Mesendoderm (in vitro differentiated cells): ENCODE measurements at regions not wholly inside any gene's neighbourhood (a gene's known extent, or its start where the extent isn't known, plus 50 kb on each side); places are given as distances from the start of the nearest gene placed in this dataset.

Source experiments
- DNase-seq: peaks from one replicate; pipeline ENCODE4 v3.0.0; 2013
- H2AK5ac ChIP-seq: 2 replicates; pipeline ENCODE4 v1.6.1; 2013; ENCODE audit warnings: low read length, inconsistent platforms
- H2BK120ac ChIP-seq: 2 replicates; pipeline ENCODE4 v1.6.1; 2013; ENCODE audit warnings: low read depth, mild to moderate bottlenecking, low read length, moderate library complexity, mixed read lengths
- H2BK15ac ChIP-seq: replicated peaks from 2 replicates; pipeline ENCODE4 v1.6.1; 2013; ENCODE audit warnings: low read depth, mild to moderate bottlenecking, moderate library complexity
- H2BK5ac ChIP-seq: 2 replicates; pipeline ENCODE4 v1.6.1; 2013; ENCODE audit warnings: low read length, inconsistent platforms
- H3K18ac ChIP-seq: 2 replicates; pipeline ENCODE4 v1.6.1; 2013; ENCODE audit warnings: mild to moderate bottlenecking, low read length, mixed read lengths
- H3K23ac ChIP-seq: one replicate; pipeline ENCODE4 v1.6.1; 2013; ENCODE audit warnings: low read length
- H3K27ac ChIP-seq: 2 replicates; pipeline ENCODE4 v1.5.1; 2013; ENCODE audit warnings: low read depth, mild to moderate bottlenecking, inconsistent platforms, low read length, moderate library complexity
- H3K27me3 ChIP-seq: 2 replicates; pipeline ENCODE4 v1.6.1; 2013; ENCODE audit warnings: low read length, control low read depth, mild to moderate bottlenecking, inconsistent platforms; ENCODE audit not compliant: insufficient read depth, poor library complexity
- H3K36me3 ChIP-seq: 2 replicates; pipeline ENCODE4 v1.6.1; 2013; ENCODE audit warnings: low read length, inconsistent platforms; ENCODE audit not compliant: control insufficient read depth, insufficient read depth
- H3K4ac ChIP-seq: one replicate; pipeline ENCODE4 v1.6.1; 2013; ENCODE audit warnings: low read depth, mild to moderate bottlenecking, low read length, moderate library complexity
- H3K4me1 ChIP-seq: 2 replicates; pipeline ENCODE4 v1.6.1; 2013; ENCODE audit warnings: low read depth, low read length, inconsistent platforms; ENCODE audit not compliant: control insufficient read depth
- H3K4me2 ChIP-seq: 2 replicates; pipeline ENCODE4 v1.6.1; 2013; ENCODE audit warnings: low read length
- H3K4me3 ChIP-seq: 2 replicates; pipeline ENCODE4 v1.5.1; 2013; ENCODE audit warnings: mild to moderate bottlenecking, low read length
- H3K56ac ChIP-seq: one replicate; pipeline ENCODE4 v1.6.1; 2013; ENCODE audit warnings: low read length
- H3K79me1 ChIP-seq: 2 replicates; pipeline ENCODE4 v1.6.1; 2013; ENCODE audit warnings: low read length, inconsistent platforms
- H3K79me2 ChIP-seq: 2 replicates; pipeline ENCODE4 v1.6.1; 2013; ENCODE audit warnings: mild to moderate bottlenecking, low read length; ENCODE audit not compliant: control insufficient read depth, insufficient read depth
- H3K9ac ChIP-seq: 2 replicates; pipeline ENCODE4 v1.6.1; 2013; ENCODE audit warnings: low read length, inconsistent platforms
- H4K5ac ChIP-seq: one replicate; pipeline ENCODE4 v1.6.1; 2013; ENCODE audit warnings: low read length
- H4K8ac ChIP-seq: one replicate; pipeline ENCODE4 v1.6.1; 2013; ENCODE audit warnings: low read depth, mild to moderate bottlenecking, control low read depth, low read length, moderate library complexity
- WGBS: extraction: QIAGEN DNeasy Blood & Tissue Kit; methylation state at CpG from one replicate; pipeline ENCODE4 v1.1.7; 2013; ENCODE audit warnings: low lambda C conversion rate, missing lambda C conversion rate; ENCODE audit not compliant: insufficient coverage; ENCODE audit errors: extremely low coverage; 5-methylcytosine and 5-hydroxymethylcytosine counted together

DNA sequence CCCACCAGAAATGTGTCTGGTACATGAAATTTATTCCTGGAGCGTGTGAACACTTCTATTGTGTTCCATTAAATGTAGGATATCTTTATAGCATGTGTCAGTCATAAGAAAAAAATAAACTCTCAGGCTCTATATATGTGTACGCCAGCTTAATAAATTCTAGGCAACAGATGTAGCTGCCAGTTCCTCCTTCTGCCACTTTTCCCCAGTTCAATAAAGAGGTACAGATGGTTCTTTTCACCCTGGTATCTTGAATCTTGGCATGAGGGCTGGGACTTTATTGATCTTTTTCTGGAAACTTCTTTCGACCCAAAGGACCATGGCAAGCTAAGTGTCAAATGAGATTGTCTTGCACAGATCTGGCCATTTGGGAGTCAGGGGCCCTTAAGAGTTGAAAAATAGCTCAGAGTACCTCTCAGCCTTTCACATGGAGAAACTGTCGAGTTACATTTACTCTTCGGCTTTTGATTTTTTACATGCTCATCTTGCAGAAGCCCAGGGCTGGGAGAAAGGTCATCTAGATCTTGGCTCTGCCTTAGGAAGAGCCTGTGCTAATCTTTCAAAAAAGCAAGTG lies 240.9 kb downstream of the DOK5 start:
- Histone ChIP-seq H2BK15ac (no peak overlapping the region), H3K9ac (no peak overlapping the region), H3K56ac (no peak overlapping the region), H3K79me2 (no peaks in the 10 kb centered on the region), H2BK5ac (no peak overlapping the region), H3K27me3 (no peaks in the 10 kb centered on the region), H4K8ac (no peak overlapping the region), H3K4me2 (no peak overlapping the region), H3K4me1 (no peaks in the 10 kb centered on the region), H3K4ac (no peak overlapping the region), H2BK120ac (no peak overlapping the region), H3K79me1 (no peaks in the 10 kb centered on the region), H3K23ac (no peak overlapping the region), H3K27ac (no peak overlapping the region), H4K5ac (no peak overlapping the region), H2AK5ac (no peak overlapping the region), H3K4me3 (no peak overlapping the region), H3K18ac (no peak overlapping the region), H3K36me3 (no peaks in the 10 kb centered on the region)
- no peak for DNase-seq
- WGBS: no CpG with 5 or more reads among the region's 5 CpGs

DNA sequence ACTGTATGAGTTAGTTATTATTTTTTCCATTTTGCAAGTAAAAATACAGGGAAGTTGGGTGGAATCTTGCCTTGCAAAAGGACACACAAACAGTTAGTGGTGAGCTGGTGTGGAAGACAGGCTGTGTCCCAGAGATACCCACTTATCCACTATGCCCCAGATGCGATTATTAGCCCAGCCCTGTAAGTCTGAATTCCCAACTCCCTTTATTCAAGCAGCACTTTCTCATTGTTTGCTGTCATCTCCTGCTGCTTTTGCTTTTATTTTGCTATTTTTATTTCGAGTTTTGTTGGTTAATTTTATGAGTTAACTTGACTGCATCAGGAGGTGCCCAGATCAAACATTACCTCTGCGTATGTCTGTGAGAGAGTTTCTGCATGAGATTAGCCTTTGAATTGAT lies 239.4 kb downstream of the DOK5 start:
- Histone ChIP-seq H4K5ac (no peak overlapping the region), H4K8ac (no peak overlapping the region), H3K27me3 (no peaks in the 10 kb centered on the region), H3K36me3 (no peaks in the 10 kb centered on the region), H3K27ac (no peak overlapping the region), H3K4me1 (no peaks in the 10 kb centered on the region), H3K18ac (no peak overlapping the region), H3K4me3 (no peak overlapping the region), H2BK15ac (no peak overlapping the region), H3K56ac (no peak overlapping the region), H3K23ac (no peak overlapping the region), H3K79me1 (no peaks in the 10 kb centered on the region), H3K79me2 (no peaks in the 10 kb centered on the region), H2BK5ac (no peak overlapping the region), H2BK120ac (no peak overlapping the region), H3K9ac (no peak overlapping the region), H3K4me2 (no peak overlapping the region), H2AK5ac (no peak overlapping the region), H3K4ac (no peak overlapping the region)
- no peak for DNase-seq
- no CpG with 5 or more reads among the region's 3 CpGs for WGBS

DNA sequence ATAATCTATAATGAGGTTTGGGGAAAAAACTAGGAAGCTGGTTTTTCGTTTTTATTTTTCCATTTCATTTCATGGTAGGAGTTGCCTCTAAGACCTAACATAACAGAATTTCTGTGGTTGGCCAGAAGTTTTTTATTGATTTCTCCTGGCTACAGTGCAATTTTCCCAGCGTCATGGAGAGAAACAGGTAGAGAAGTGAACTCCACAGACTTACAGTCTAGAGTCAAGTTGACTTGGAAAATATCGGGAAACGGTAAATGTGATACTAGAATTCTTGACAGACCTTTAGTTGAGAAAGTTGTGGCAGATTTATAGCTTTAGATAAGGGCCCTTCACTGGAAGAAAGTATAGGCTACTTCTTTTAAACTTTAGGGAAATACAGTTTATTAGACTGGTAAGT lies 238.3 kb downstream of the DOK5 start:
- no peak overlapping the region for H2BK15ac ChIP-seq
- no peak overlapping the region for H3K27ac ChIP-seq
- H3K4ac ChIP-seq: no peak overlapping the region
- H2BK120ac ChIP-seq: no peak overlapping the region
- no peaks in the 10 kb centered on the region for H3K36me3 ChIP-seq
- no peak overlapping the region for H4K8ac ChIP-seq
- H2BK5ac ChIP-seq: no peak overlapping the region
- H4K5ac ChIP-seq: no peak overlapping the region
- H3K79me2 ChIP-seq: no peaks in the 10 kb centered on the region
- no peak overlapping the region for H3K56ac ChIP-seq
- DNase-seq: no peak
- WGBS: no CpG with 5 or more reads among the region's 4 CpGs
- H3K4me3 ChIP-seq: no peak overlapping the region
- no peaks in the 10 kb centered on the region for H3K27me3 ChIP-seq
- no peak overlapping the region for H3K9ac ChIP-seq
- H3K79me1 ChIP-seq: no peaks in the 10 kb centered on the region
- H3K18ac ChIP-seq: no peak overlapping the region
- no peaks in the 10 kb centered on the region for H3K4me1 ChIP-seq
- H3K4me2 ChIP-seq: no peak overlapping the region
- H2AK5ac ChIP-seq: no peak overlapping the region
- no peak overlapping the region for H3K23ac ChIP-seq

DNA sequence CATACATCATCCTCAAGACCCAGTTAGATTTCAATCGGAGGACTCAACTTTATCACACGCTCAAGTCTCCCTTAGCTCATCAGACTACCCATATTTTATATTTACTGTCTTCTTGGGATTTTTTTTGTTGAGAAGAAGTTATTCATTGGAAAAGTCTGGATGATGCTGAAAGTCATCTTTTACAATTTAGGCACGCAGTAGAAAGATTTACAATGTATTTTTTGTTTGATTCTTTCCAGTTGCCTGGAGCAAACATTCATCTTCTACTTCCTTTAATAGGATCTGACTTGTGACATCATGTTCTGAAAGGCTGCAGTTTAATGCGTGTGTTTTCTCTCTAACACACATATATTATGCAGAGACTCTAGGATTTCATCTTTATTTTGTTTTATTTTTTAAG lies 235.7 kb downstream of the DOK5 start:
- Histone ChIP-seq H3K36me3 (no peaks in the 10 kb centered on the region), H3K4me3 (no peak overlapping the region), H3K4me2 (no peak overlapping the region), H4K8ac (no peak overlapping the region), H3K79me2 (no peaks in the 10 kb centered on the region), H3K18ac (no peak overlapping the region), H3K56ac (no peak overlapping the region), H3K27ac (no peak overlapping the region), H2BK120ac (no peak overlapping the region), H2AK5ac (no peak overlapping the region), H3K4ac (no peak overlapping the region), H3K27me3 (no peaks in the 10 kb centered on the region), H4K5ac (no peak overlapping the region), H3K9ac (no peak overlapping the region), H2BK5ac (no peak overlapping the region), H3K23ac (no peak overlapping the region), H2BK15ac (no peak overlapping the region), H3K79me1 (no peaks in the 10 kb centered on the region), H3K4me1 (no peaks in the 10 kb centered on the region)
- DNase-seq: no peak
- no CpG with 5 or more reads among the region's 4 CpGs for WGBS

DNA sequence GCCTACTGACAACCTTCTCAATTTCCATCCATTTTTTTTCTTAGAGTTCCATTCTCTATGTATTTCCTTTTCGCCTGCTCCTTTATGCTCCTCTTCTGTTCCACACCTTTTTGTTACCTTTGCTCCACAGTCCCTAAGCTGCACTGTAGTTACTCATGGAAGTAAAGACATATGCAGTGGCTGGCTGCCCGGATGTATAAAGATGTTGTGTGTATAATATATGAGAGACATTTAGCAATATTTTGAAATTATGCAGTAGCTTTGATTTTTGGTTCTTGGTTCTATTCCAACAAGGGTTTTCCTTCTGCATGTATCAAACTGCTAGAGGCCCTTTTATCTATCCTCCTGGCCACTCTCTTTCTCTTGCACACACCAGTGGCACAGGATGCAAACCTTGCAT lies 234.9 kb downstream of the DOK5 start:
- no peak overlapping the region for H3K23ac ChIP-seq
- no peak overlapping the region for H2BK5ac ChIP-seq
- no peak overlapping the region for H3K18ac ChIP-seq
- no peak overlapping the region for H3K27ac ChIP-seq
- no peak overlapping the region for H3K4me2 ChIP-seq
- H3K4me3 ChIP-seq: no peak overlapping the region
- H3K36me3 ChIP-seq: no peaks in the 10 kb centered on the region
- DNase-seq: no peak
- H3K27me3 ChIP-seq: no peaks in the 10 kb centered on the region
- no peaks in the 10 kb centered on the region for H3K79me1 ChIP-seq
- H4K5ac ChIP-seq: no peak overlapping the region
- H3K56ac ChIP-seq: no peak overlapping the region
- no peaks in the 10 kb centered on the region for H3K79me2 ChIP-seq
- no peak overlapping the region for H3K4ac ChIP-seq
- H2BK120ac ChIP-seq: peak overlapping the region; percentile 28
- WGBS: no CpG with 5 or more reads among the region's 2 CpGs
- H3K4me1 ChIP-seq: no peaks in the 10 kb centered on the region
- H2BK15ac ChIP-seq: no peak overlapping the region
- H2AK5ac ChIP-seq: no peak overlapping the region
- H4K8ac ChIP-seq: no peak overlapping the region
- no peak overlapping the region for H3K9ac ChIP-seq

DNA sequence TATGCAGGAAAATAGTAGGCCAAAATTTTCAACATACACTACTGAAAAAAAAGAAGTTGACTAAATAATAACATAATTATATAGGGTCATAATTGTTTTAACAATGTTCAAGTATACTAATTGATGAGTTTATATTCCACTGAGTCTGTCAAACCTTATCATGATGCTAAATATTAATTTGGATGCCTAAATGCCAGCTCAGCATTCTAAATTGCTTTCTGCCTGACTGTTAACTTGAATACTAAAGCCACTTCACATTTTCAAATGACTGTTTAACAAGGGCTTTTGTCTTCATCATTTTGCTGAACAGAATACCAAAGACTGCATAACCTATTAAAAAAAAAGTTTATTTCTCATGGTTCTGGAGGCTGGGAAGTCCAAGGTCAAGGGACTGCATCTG lies 232.8 kb downstream of the DOK5 start:
- H3K56ac ChIP-seq: no peak overlapping the region
- no peak overlapping the region for H4K5ac ChIP-seq
- H2BK120ac ChIP-seq: no peak overlapping the region
- no peaks in the 10 kb centered on the region for H3K4me1 ChIP-seq
- H3K4me2 ChIP-seq: no peak overlapping the region
- no peak overlapping the region for H3K4ac ChIP-seq
- H3K27ac ChIP-seq: no peak overlapping the region
- H3K9ac ChIP-seq: no peak overlapping the region
- H3K79me1 ChIP-seq: no peaks in the 10 kb centered on the region
- no peaks in the 10 kb centered on the region for H3K27me3 ChIP-seq
- H2AK5ac ChIP-seq: no peak overlapping the region
- no peaks in the 10 kb centered on the region for H3K79me2 ChIP-seq
- no peak overlapping the region for H3K23ac ChIP-seq
- H3K18ac ChIP-seq: no peak overlapping the region
- H2BK5ac ChIP-seq: no peak overlapping the region
- no peak overlapping the region for H3K4me3 ChIP-seq
- DNase-seq: no peak
- no peak overlapping the region for H2BK15ac ChIP-seq
- H4K8ac ChIP-seq: no peak overlapping the region
- no peaks in the 10 kb centered on the region for H3K36me3 ChIP-seq
